ENCODE measurements at regions not wholly inside any gene's neighbourhood (a gene's known extent, or its start where the extent isn't known, plus 50 kb on each side); places are given as distances from the start of the nearest gene placed in this dataset.
"Not testable (repeated sequence)": the region's sequence is repeated elsewhere in the genome, so short reads cannot be mapped to it uniquely, and the experiment has no call there.

DNA sequence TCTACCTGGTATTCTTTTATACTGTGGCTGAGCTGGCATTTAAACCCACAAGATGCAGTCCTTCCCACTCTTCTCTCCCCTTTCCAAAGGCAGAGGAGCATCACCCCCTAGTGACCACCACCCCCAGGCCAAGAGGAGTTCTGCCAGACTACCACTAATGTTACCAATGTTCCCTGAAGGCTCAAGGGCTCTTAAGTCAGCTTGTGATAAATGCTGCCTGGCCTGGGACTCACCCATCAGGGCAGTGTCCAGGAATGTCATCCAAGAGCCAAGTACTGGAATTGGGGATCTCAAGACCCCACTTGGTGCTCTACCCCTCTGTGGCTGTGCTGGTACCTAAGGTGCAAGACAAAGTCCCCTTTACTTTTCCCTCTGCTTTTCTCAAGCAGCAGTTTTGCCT lies 80.0 kb upstream of the EMB start:
- TF ChIP-seq, protein P1, sequence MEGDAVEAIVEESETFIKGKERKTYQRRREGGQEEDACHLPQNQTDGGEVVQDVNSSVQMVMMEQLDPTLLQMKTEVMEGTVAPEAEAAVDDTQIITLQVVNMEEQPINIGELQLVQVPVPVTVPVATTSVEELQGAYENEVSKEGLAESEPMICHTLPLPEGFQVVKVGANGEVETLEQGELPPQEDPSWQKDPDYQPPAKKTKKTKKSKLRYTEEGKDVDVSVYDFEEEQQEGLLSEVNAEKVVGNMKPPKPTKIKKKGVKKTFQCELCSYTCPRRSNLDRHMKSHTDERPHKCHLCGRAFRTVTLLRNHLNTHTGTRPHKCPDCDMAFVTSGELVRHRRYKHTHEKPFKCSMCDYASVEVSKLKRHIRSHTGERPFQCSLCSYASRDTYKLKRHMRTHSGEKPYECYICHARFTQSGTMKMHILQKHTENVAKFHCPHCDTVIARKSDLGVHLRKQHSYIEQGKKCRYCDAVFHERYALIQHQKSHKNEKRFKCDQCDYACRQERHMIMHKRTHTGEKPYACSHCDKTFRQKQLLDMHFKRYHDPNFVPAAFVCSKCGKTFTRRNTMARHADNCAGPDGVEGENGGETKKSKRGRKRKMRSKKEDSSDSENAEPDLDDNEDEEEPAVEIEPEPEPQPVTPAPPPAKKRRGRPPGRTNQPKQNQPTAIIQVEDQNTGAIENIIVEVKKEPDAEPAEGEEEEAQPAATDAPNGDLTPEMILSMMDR (IDR thresholded peaks at IDR 0.05) = not testable (repeated sequence)
- TF ChIP-seq POLR2AphosphoS5 (IDR thresholded peaks at IDR 0.05; ENCODE audit: low read depth, low read length) = not testable (repeated sequence)

All from Panc1 (cell line).